HCT116 (cell line): ENCODE measurements at regions not wholly inside any gene's neighbourhood (a gene's known extent, or its start where the extent isn't known, plus 50 kb on each side); places are given as distances from the start of the nearest gene placed in this dataset.

ENCODE experiments used
- ATAC-seq: fragments of 200-7000 bp; cut with Tn5 transposase; 2 replicates; pipeline ENCODE4 v1.9.1; 2020; ENCODE audit warnings: mild to moderate bottlenecking, moderate library complexity
- BruUV-seq: library from RNA; stranded (reverse); fragments of 400-500 nt; replicated peaks from 2 replicates; lab custom pipeline; 2021; lab: Mats Ljungman, UMichigan
- CTCF ChIA-PET: fragments of 300-600 bp; sonication (Branson Sonifier 250); formaldehyde crosslinking; loops from one replicate; lab custom pipeline; 2021; ENCODE audit warnings: antibody characterized with exemption; lab: Charles Lee
- POLR2A ChIA-PET: fragments of 300-600, 350-600 bp; sonication (Branson Sonifier 250); formaldehyde crosslinking; loops from one replicate; lab custom pipeline; 2021; ENCODE audit warnings: antibody characterized with exemption; lab: Charles Lee
- RAD21 ChIA-PET, 2 experiments: fragments of 300-600 bp; sonication (Branson Sonifier 250); formaldehyde crosslinking; loops; one replicate each; lab custom pipeline; 2023; ENCODE audit warnings: low total read pairs in 2 of 2; ENCODE audit not compliant: uncharacterized antibody in 2 of 2, unreplicated experiment in 2 of 2, low non-redundant PET in 1 of 2; lab: Charles Lee
- DNase-seq: peaks from one replicate; pipeline ENCODE4 v3.0.0-alpha.2; 2010; ENCODE audit warnings: low read depth, low spot score
- H2AFZ ChIP-seq: fragments of 200-600 bp; shearing (Covaris generic), sonication (generic); 2 replicates; pipeline ENCODE4 v1.6.1; 2017; ENCODE audit warnings: low read depth, mixed run types, mixed read lengths, antibody characterized with exemption, low read length; ENCODE audit not compliant: poor library complexity, severe bottlenecking
- H3K27ac ChIP-seq: 2 replicates; pipeline ENCODE4 v1.5.1; 2012; ENCODE audit warnings: low read depth, low read length
- H3K27me3 ChIP-seq: fragments of 200-600 bp; sonication (generic); 2 replicates; pipeline ENCODE4 v1.6.1; 2016; ENCODE audit warnings: mixed run types, low read length, mixed read lengths; ENCODE audit not compliant: insufficient read depth
- H3K36me3 ChIP-seq, 2 experiments: fragments of 200-500 bp in 1 of 2; fragments of 200-600 bp in 1 of 2; sonication (Bioruptor generic) in 1 of 2; sonication (generic) in 1 of 2; 2 replicates each; pipeline versions ENCODE4 v1.5.1 to v1.6.1; 2014 to 2016; ENCODE audit warnings: low read length in 2 of 2, inconsistent platforms in 1 of 2, mixed read lengths in 1 of 2, mixed run types in 1 of 2; ENCODE audit not compliant: insufficient read depth in 2 of 2, control insufficient read depth in 1 of 2
- H3K4me1 ChIP-seq, 2 experiments: fragments of 200-600 bp in 1 of 2; sonication (generic) in 1 of 2; 2 replicates each; pipeline versions ENCODE4 v1.5.1 to v1.6.1; 2012 to 2017; ENCODE audit warnings: low read length in 2 of 2, inconsistent platforms in 1 of 2, mild to moderate bottlenecking in 1 of 2, mixed read lengths in 1 of 2, mixed run types in 1 of 2, moderate library complexity in 1 of 2; ENCODE audit not compliant: insufficient read depth in 2 of 2, control insufficient read depth in 1 of 2
- H3K4me2 ChIP-seq: fragments of 200-600 bp; sonication (generic); 2 replicates; pipeline ENCODE4 v1.6.1; 2017; ENCODE audit warnings: mixed run types, low read length, mixed read lengths
- H3K4me3 ChIP-seq, 2 experiments: fragments of 200-600 bp in 1 of 2; sonication (generic) in 1 of 2; replicated peaks in 1 of 2; 2 replicates each; pipeline ENCODE4 v1.5.1; 2011 to 2016; ENCODE audit warnings: low read length in 2 of 2, control low read depth in 1 of 2, low read depth in 1 of 2, mild to moderate bottlenecking in 1 of 2, mixed read lengths in 1 of 2, mixed run types in 1 of 2
- H3K79me2 ChIP-seq: fragments of 200-600 bp; sonication (generic); 2 replicates; pipeline ENCODE4 v1.6.1; 2017; ENCODE audit warnings: mild to moderate bottlenecking, mixed run types, low read length, moderate library complexity, mixed read lengths; ENCODE audit not compliant: insufficient read depth
- H3K9ac ChIP-seq: fragments of 200-600 bp; sonication (generic); 2 replicates; pipeline ENCODE4 v1.6.1; 2016; ENCODE audit warnings: low read length, mixed read lengths
- H3K9me2 ChIP-seq: fragments of 200-600 bp; sonication (generic), shearing (Covaris generic); 2 replicates; pipeline ENCODE4 v1.6.1; 2017; ENCODE audit warnings: mixed run types, mild to moderate bottlenecking, moderate library complexity; ENCODE audit not compliant: insufficient read depth
- H3K9me3 ChIP-seq, 2 experiments: fragments of 200-500 bp in 1 of 2; fragments of 200-600 bp in 1 of 2; sonication (Bioruptor generic) in 1 of 2; sonication (generic) in 1 of 2; 2 replicates each; pipeline ENCODE4 v1.6.1; 2014 to 2017; ENCODE audit warnings: low read length in 2 of 2, mixed read lengths in 2 of 2, inconsistent platforms in 1 of 2, low read depth in 1 of 2, mild to moderate bottlenecking in 1 of 2, mixed run types in 1 of 2, moderate library complexity in 1 of 2; ENCODE audit not compliant: control insufficient read depth in 1 of 2, insufficient read depth in 1 of 2
- H4K20me1 ChIP-seq: fragments of 200-600 bp; sonication (generic), shearing (Covaris generic); 2 replicates; pipeline ENCODE4 v1.6.1; 2017; ENCODE audit warnings: mixed run types, mild to moderate bottlenecking, moderate library complexity; ENCODE audit not compliant: insufficient read depth
- EZH2phosphoT487 ChIP-seq: fragments of 200-600 bp; IDR thresholded peaks from 2 replicates; pipeline ENCODE4 v1.6.1; 2018; ENCODE audit warnings: antibody characterized with exemption, borderline replicate concordance
- MAX ChIP-seq: IDR thresholded peaks from 2 replicates; pipeline ENCODE4 v1.6.1; 2012
- REST ChIP-seq: IDR thresholded peaks from 2 replicates; pipeline ENCODE4 v1.6.1; 2012; ENCODE audit warnings: low read depth
- ZBTB33 ChIP-seq: IDR thresholded peaks from 2 replicates; pipeline ENCODE4 v1.6.1; 2011; ENCODE audit warnings: mild to moderate bottlenecking, low read length, moderate library complexity; ENCODE audit not compliant: insufficient replicate concordance; ENCODE audit errors: extremely low read depth
- intact Hi-C: fragments of 100-400 bp; cut with micrococcal nuclease; formaldehyde crosslinking; loops from 2 replicates; pipeline ENCODE4 v1.10.0; 2022

GRCh38 chr22:20638507-20638870 is 131.1 kb downstream of the MED15 start:
- H2AFZ ChIP-seq: no peak overlapping the region
- CTCF ChIA-PET: no interaction called here
- TF ChIP-seq MAX (no peak), ZBTB33 (no peak), REST (no peak), EZH2phosphoT487 (no peak)
- H3K27ac ChIP-seq: no peak overlapping the region
- no peak overlapping the region for H3K9ac ChIP-seq
- H3K9me2 ChIP-seq: no peaks in the 10 kb centered on the region
- H4K20me1 ChIP-seq: no peaks in the 10 kb centered on the region
- no peaks in the 10 kb centered on the region; a peak in 1 of 4 replicates for H3K9me3 ChIP-seq
- H3K27me3 ChIP-seq: 0 out of 2 replicates have a peak, but pooled peaks cover 12% of the 10 kb centered on the region
- no peak overlapping the region for H3K4me2 ChIP-seq
- H3K79me2 ChIP-seq: no peaks in the 10 kb centered on the region
- DNase-seq: no peak
- intact Hi-C loops: loop anchor here (2.0 kb wide), 1 partner anchor 26 kb away; no protein-coding TSS in a partner anchor
- RAD21 ChIA-PET: no interaction called here
- no peak overlapping the region for H3K4me3 ChIP-seq
- POLR2A ChIA-PET: no interaction called here
- no peaks in the 10 kb centered on the region for H3K4me1 ChIP-seq
- no peaks in the 10 kb centered on the region for H3K36me3 ChIP-seq
- BruUV-seq: no TSS peak
- ATAC-seq: no peak
